NCI-H1105 treated with DMSO at 0.1 percent for 48 hours (cell line): ENCODE measurements at regions not wholly inside any gene's neighbourhood (a gene's known extent, or its start where the extent isn't known, plus 50 kb on each side); places are given as distances from the start of the nearest gene placed in this dataset.
A peak's percentile ranks its signal among the peaks of the same experiment; 100 is the strongest.
"Not testable (repeated sequence)": the region's sequence is repeated elsewhere in the genome, so short reads cannot be mapped to it uniquely, and the experiment has no call there.

Source experiments
- DNase-seq: peaks from one replicate; lab custom pipeline; 2025; lab: John Stamatoyannopoulos, UW

DNA sequence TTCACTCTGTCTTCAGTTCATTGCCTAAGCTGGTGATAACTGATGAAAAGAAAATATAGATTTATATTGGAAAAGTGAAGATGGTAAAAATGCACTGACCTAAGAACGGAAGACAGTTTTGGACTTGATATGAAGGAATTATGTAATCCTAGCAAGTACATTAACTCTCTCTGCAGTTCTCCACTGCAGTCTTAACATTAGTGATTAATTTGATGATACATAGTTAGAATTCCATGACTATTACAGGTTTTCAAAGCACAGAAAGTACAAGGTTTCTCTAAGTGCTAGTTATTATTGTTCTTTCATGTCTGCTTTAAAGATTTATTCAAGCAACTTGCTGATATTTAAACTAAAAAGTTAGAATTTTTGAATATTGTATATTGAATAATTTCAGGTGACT, 1591.7 kb upstream of the ADGRL3 start:
- DNase-seq, result no peak

DNA sequence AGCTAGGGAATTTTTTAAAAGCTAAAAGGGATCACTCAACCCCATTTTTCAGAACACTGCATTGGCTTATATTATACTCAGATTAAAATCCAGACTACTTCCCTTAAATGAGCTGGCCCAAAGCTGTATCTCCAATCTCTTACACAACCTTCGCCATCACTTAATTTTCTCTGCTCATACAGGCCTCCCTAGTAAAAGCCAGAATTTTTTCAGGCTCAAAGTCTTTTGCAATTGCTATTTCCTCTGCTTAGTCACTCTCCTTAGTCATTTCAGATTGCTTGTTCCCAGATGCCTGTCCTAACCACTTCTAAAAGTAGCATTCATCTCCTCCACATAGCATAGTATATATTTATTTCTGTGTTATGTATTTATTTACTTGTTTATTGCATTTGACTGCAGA, 1587.9 kb upstream of the ADGRL3 start:
- no peak for DNase-seq

DNA sequence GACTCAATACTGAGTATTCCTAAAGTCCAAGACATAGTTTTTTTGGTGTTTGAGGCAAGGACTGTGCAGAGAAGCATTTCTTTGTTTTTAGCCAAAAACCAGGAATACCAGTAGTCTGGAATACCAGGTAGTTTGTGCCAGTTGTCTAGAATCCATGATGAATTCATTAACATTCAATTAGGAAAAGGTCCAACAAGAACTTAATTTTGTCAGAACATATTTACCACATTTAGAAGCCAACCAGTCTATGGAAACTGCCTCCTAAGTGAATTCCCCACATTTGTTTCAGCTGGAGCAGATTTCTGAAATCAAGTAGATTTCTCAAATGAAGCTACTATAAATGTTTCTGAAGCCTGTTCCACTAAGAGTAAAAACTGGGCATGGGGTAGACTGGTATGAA, 1584.8 kb upstream of the ADGRL3 start:
- no peak for DNase-seq

DNA sequence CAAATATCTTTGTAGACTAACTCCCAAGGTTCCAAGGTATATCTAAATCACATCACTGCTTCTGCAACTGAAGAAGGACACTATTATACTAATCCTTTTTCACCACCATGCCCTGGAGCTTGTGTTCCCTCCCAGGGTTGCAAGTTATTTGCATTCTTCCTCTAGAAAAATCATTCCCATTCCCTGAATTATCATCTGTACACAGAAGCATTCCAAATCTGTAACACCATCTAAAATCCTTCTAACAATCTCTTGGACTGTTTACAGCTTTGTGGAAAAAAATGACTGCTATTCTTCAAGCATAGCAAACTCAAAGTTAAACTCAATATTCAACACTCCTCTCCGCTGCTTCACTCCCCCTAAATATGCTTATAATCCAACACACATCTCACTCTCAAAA, 1570.8 kb upstream of the ADGRL3 start:
- no peak for DNase-seq

DNA sequence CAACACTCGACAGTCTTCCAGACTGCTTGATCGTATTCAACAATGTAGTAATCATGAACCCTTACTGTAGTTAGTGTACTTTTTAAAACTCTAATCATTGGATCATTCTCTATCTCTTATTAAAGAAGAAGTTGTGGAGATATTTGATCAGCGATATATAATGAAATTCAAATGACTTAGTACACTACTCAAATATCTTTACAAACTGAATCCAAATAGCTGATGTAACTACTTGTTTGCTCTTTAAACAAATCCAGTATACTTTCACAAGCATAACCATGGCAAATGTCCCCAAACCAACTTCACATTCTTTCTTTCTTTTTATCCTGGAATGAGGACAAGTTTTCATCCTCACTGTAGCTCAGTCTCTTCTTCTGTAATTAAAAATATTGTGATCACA, 1569.9 kb upstream of the ADGRL3 start:
- no peak for DNase-seq

DNA sequence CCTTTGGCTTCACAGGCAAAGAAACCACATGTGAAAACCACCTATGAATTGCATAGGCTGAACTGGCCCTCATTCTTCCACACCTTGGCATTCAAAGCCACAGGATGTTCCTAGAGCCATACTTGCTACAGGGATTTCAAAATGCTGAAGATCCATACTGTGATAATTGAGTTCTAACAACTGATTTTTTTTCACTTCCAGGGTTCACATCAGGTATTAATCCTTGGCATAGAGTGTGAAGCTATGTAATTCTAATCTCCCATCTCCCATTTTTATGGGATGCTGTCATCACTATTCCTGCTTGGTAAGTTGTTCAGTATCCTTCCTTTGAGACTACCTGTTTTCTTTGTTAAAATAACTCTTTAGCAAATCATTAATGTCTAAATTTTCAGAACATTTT, 1569.2 kb upstream of the ADGRL3 start:
- no peak for DNase-seq

DNA sequence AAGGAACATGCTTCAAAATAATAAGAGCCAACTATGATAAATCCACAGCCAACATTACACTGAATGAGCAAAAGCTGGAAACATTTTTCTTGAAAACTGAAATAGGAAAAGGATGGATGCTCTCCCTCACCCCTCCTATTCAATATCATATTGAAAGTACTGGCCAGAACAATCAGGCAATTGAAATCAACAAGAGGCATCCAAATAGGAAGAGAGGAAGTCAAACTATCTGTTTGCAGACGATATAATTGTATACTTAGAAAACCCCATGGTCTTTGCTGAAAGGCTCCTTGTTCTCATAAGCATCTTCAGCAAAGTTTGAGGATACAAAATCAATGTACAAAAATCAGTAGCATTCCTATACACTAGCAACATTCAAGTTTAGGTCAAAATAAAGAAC, 1562.5 kb upstream of the ADGRL3 start:
- no peak for DNase-seq

DNA sequence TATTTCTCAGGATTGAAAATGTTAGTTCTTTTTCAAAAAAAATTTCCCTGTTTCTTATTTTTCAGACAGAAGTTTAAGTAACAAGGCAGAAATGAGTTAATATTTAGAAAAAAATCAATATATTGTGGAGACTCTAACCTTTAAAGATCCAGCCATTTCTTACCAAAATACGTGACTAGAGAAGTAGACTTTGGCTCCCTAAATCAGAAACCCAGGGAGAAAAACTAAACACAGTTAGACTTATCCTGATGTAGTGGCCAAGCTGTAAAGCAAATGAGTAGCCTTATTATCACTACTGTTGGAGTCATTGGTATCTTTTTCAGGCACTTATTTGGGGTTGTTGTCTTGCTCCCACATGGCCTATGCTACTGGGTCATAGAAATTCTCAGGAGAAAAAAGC, 1556.4 kb upstream of the ADGRL3 start:
- no peak for DNase-seq

DNA sequence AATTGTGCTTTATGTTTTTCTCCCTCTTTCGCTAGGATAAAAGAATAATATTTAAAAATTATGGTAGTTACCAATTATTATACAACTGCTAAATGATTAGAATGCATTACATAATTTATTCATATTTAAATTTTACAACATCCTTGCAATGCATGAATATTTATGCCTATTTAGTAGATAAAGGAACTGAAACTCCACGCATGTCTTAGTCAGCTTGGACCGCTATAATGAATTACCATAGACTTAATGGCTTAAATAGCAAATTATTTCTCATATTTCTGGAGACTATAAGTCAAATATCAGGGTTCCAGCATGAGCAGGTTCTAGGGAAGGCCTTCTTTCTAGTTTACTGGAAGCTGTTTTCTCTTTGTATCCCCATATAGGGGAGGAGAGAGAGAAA, 1555.4 kb upstream of the ADGRL3 start:
- DNase-seq, result no peak

DNA sequence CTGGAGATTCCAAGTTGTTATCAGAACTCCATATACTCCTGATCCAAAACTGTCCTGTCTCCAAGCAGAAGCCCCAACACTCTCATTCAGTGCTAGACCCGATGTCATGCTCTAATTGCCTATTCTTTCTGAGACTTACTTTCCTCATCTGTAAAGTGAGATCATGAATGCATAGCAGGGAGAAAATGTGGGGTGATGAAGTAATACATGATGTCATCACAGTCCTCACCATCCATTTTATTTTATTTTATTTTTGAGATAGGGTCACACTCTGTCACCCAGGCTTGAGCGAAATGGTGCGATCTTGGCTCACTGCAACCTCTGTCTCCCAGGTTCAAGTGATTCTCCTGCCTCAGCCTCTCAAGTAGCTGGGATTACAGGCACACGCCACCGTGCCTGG, 1554.0 kb upstream of the ADGRL3 start:
- DNase-seq, result no peak

DNA sequence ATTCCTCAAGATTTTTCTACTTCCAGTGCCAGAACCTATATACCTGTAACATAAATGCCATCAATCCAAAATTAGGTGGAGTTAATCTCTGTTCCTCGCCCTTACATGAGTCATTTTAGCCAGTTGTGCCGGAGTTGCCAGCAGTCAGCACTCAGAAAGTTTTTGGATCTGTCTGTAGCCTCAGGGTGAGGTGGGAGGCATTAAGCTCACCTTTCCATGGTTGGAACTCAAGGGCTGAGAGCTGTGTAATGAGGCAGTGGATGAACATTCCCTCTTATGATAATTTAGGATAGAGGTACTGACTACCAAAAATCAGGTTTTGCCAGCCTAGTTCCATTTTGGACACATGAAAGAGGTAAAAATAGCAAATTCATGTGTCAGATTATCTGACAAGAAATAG, 1553.1 kb upstream of the ADGRL3 start:
- DNase-seq, result no peak

DNA sequence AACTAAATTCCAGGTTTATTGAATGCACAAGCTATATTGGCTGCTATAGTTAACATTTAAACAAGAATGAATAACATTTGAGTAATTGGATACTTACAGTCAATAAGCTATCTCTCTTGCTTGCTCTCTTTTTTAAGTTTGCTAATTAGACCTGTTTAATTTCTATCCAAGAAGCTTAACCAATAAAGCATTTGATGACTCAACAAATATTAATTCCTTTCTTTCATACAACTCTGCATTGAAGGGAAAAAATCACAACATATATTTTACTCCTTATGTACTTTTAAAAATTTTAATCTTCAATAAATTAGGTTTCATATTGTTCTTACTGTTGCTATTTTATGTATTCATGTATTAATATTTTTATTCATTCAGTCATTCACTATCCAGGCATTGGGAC, 1552.6 kb upstream of the ADGRL3 start:
- DNase-seq, result no peak

DNA sequence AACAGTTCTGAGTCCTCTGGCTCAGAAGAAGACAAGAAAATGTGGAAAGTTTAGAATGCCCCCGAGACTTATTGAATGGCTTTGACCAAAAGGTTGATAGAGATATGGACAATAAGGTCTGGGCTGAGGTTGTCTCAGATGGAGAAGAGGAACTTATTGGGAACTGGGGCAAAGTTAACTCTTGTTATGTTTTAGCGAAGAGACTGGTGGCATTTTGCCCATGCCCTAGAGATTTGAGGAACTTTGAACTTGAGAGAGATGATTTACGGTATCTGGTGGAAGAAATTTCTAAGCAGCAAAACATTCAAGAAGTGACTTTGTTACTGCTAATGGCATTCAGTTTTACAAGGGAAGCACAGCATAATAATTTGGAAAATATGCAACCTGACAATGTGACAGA, 1549.3 kb upstream of the ADGRL3 start:
- no peak for DNase-seq

DNA sequence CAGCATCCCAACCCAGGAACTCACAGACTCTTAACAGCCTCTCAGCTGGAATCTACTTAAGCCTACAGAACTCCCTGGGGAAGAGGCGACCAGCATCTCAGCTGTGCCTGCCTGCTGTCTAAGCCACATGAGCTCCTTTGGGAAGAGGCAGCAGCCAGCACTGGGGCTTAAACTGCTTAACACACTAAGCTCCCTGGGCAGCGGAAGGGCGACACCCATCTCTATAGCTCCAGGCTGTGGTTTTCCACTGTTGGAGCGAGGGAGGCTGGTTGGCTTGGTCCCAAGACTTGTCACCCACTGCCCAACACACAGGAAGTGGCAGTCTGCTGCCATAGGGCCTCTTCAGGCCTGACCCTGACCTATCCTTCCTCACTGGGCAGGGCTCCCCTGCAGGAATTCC, 1544.1 kb upstream of the ADGRL3 start:
- DNase-seq, result no peak

DNA sequence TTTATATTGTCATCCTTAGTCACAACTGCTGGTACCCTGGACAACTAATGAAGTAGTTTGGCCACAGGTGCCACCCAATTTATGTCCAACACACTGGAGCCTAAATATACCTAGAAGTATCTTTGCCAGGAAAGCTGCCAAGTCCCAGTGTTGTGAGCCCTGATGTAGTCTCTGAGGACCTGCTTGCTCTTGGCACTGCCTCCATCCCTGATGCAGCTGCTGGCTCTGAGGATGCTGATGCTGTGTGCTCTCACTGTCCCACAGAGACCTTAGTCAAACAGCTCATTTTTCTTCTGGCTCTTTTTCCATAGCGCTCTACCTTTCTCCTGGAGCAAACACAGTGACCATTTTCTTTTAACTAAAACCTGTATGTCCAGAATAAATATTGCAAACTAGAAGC, 1535.4 kb upstream of the ADGRL3 start:
- DNase-seq, result peak; percentile 19

DNA sequence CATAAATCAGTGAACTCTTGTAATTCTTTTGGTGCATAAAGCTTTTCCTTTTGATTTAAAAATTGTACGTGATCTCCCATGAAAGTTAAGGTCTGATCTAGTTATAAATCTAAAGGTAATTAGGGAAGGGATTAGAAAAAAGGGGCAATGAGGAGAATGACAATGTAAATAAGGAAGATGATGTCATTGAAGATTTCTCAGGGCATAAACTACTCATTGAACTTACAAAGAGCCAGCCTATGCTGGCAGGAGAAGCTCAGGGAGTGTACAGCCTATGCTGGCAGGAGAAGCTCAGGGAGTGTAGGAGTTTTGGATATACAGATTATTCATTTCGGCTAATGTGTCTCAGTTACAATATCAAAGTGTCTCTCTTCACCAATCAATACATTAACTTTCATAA, 1533.5 kb upstream of the ADGRL3 start:
- no peak for DNase-seq

DNA sequence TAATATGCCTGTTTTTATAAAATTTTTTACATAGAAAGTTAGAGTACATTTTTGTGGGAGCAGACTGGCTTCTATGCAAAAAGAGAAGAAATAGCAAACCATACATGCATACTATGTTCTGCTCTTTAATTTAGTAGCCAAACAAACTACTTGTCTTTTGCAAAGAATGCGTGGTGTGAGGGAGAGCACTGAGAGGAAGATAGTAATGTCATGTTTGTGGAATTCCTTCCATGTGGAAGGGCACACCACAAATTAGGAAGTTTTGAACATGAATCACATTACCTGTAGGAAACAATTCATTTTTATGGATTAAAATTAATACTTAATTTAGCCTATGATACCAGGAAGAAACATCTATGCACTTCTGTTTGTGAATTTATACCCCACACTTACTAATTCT, 1529.1 kb upstream of the ADGRL3 start:
- DNase-seq, result no peak

DNA sequence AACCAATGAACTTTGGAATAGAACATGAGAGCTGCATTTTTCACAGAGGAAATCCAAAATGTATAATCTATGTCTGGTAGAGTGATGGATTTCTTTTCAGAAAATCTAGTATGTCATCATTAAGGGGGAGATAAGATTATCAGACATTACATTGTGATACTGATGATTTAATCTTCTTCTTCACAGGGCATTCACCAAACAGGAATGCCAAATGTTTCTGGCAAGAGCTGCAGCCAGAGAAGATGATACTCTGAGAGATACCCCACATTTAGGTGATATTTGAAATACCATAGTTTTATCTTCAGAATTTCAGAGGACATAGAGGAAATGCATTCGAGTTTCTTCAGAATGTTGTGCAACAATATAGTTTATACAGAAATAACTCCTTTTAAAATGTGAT, 1523.7 kb upstream of the ADGRL3 start:
- no peak for DNase-seq

DNA sequence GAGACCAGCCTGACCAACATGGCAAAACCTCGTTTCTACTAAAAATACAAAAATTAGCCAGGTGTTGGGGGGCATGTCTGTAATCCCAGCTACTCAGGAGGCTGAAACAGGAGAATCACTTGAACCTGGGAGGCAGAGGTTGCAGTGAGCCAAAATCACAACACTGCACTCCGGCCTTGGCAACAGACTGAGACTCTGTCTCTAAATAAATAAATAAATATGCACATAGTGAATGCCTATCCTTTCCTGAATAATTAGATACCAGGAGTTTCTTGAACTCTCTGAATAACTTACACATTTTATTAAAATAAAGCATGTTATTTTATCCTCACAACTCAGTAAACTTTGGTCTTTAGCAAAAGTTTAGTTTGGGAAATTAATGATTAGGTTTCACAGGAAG, 1523.1 kb upstream of the ADGRL3 start:
- not testable (repeated sequence) for DNase-seq

DNA sequence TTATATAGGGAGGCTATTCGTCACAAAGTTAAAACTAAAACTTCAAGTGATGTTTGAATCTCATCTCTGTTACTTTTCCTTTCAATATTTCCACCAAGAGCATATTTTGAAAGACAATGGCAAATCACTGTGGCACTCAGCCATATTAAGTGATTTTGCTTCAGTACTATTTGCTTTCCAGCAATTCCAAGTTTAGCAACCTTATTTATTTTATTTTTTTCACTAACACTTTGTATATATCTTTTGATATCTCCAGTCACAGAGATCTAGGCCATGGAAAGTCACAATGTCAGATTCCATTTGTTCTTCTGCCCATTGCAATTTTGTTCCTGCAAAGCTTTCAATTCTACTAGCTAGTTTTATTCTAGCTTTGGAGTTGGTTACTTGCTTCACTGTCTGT, 1514.5 kb upstream of the ADGRL3 start:
- no peak for DNase-seq

DNA sequence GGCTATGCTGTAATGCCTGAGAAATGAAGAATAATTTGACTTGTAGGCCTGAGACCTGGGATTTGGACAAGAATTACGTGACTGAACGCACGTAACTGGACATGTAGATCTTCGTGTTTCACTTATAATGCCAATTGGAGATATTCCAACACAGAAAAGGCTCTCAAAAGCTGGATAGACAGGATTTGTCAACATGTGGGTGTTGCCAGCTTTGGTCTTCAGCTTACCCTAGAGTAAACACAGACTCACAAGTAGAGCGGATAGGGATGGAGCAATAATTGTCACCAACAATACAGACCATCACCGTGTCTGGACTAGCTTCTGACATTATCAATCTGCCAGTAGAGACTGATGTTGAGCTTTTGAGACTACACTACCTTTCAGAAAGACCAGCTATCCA, 1511.0 kb upstream of the ADGRL3 start:
- DNase-seq, result peak; percentile 2

DNA sequence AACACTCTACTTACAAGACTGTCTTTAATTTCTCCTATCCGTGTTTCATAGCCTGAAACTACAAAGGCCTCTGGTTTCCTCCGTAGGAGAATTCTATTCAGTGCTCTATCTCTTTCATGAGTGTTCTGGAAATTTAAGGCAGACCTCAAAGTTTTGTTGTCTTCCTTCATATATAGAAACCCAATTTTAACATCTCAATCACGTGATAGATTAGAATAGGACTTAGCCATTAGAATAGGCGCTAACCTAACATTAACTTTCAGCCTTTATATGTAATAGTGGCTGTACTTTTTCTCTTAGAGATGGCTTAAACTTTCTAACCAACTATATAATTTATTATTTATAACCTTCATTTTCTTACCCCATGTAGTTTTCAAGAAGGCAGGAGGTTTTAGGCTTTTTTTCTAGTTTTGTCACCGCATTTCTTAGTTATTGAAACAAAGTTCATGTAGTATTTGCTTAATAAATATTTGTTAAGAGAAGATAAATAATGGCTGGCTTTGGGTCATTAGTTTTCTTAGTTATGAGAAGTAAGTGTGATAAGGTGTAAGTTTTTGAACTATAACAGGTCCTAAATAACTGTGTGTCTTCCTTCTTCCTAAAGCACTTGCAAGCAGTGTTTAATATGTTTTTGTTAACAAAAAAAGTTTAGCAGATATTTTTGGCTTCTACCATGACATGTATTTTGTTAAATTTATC, 1504.6 kb upstream of the ADGRL3 start:
- DNase-seq, result no peak

DNA sequence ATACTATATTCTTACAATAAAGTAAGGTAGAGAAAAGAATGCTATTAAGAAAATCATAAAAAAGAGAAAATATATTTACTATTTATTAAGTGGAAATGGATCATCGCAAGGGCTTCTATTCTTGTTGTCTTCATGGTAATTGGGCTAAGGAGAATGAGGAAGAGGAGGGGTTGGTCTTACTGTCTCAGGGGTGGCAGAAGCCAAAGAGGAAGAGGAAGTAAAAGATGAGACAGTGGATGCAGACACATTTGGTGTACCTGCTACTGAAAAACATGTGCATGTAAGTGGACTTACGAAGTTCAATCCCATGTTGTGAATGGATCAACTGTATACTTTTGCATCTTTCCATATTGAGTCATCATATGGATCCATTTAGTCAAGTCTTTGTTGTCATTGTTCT, 1502.1 kb upstream of the ADGRL3 start:
- DNase-seq, result no peak

DNA sequence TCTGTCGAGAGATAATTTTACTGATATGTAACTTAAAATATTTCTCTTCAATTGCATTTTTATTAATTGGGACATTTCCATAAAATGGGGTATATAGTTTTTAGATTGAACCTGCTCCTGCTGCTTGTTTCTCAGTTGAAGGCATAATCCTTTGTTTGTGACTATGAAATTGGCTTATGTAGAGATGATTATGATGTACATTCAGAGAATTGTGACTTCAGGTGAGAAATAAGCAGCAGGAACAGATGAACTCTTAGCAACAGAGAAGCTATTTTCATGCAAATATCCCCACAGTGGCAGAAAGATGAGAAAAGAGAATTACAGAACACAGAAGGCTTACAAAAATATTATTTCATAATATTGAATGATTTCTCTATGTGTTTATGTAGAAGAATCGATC, 1499.5 kb upstream of the ADGRL3 start:
- no peak for DNase-seq

DNA sequence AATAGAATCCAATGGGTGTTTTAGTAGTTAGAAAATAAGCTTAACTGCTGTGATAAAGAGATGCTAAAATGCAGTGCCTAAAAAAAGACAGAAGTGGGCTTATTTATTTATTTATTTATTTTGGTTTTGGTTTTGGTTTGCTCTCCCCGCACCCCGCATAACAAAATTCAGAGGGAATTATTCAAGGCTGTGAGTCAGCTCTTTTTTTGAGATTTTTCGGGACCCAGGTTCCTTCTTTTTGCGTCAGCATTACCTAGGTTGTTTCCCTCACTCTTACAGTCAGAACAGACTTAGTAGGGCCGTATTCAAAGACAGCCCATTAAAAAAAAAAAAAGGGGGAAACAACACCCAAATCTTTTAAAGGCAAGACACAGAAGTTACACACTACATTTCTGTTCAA, 1495.5 kb upstream of the ADGRL3 start:
- DNase-seq, result no peak
